GM23248 (cell line): ENCODE measurements at regions not wholly inside any gene's neighbourhood (a gene's known extent, or its start where the extent isn't known, plus 50 kb on each side); places are given as distances from the start of the nearest gene placed in this dataset.
"Not testable (repeated sequence)": the region's sequence is repeated elsewhere in the genome, so short reads cannot be mapped to it uniquely, and the experiment has no call there.

Experiments used
- EZH2 ChIP-seq: fragments of 200-600 bp; sonication (generic); IDR thresholded peaks from 2 replicates; pipeline ENCODE4 v1.6.1; 2018; ENCODE audit warnings: antibody characterized with exemption, mild to moderate bottlenecking; ENCODE audit not compliant: insufficient read depth, poor library complexity, severe bottlenecking
- EZH2phosphoT487 ChIP-seq: fragments of 200-600 bp; sonication (generic); IDR thresholded peaks from 2 replicates; pipeline ENCODE4 v1.6.1; 2018; ENCODE audit warnings: antibody characterized with exemption, moderate library complexity, mild to moderate bottlenecking, low read depth; ENCODE audit not compliant: insufficient read depth

GRCh38 chr14:19300838-19301237 is 133.3 kb downstream of the POTEG start:
- TF ChIP-seq EZH2, EZH2phosphoT487: not testable (repeated sequence)
